D721Med (cell line): ENCODE measurements at regions not wholly inside any gene's neighbourhood (a gene's known extent, or its start where the extent isn't known, plus 50 kb on each side); places are given as distances from the start of the nearest gene placed in this dataset.

Source experiments
- DNase-seq: peaks from one replicate; pipeline ENCODE4 v3.0.0; 2011; ENCODE audit warnings: low spot score; ENCODE audit not compliant: insufficient read length
- FAIRE-seq: peaks from 2 replicates; lab custom pipeline; 2011; peaks lifted over from hg19 to GRCh38; lab: Jason Lieb, UNC
- TF ChIP-seq, protein P1 (sequence below): IDR thresholded peaks from 2 replicates; pipeline ENCODE4 v1.5.1; 2012; ENCODE audit warnings: mild to moderate bottlenecking, control low read depth; ENCODE audit not compliant: insufficient read depth; ENCODE audit errors: missing control alignments

DNA sequence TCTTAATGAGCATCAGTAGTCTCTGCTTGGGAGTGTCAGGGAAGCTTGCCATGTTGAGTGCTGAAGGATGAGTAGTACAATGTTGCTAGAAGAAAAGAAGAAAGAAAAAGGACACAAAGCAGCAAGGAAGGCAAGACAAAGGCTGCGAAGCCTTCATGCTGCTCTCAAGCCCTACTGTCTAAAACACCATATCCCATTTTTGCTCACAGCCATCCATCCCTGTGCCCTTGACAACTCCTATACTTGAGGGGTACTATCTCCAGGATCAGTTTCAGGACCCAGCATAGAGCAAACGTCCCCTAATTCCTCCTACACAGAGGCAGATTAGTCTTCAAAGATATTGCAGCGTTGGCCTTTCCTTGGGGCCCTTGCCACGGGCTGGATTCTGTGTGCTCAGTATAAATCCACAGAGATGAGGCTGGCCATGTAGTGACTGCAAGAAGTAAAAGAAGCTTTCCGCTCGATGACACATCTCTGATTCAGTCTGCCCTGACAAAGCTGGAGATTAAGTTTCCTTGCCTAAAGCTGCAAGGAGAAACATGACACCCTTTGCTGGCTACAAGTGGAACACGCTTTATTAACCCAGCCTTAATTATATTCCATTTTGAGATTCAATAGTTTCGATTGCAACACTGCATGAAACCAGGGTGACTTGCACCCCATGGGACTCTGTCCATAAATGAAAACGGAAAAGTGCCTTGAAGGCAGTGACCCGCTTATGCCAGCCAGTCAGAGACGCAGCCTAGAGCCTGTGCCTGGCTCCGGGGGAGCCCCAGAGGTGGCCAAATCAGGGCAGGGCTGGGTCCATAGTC lies 304.6 kb downstream of the ACTL7B start:
- no peak for DNase-seq
- no peak for FAIRE-seq
- TF ChIP-seq, protein P1, sequence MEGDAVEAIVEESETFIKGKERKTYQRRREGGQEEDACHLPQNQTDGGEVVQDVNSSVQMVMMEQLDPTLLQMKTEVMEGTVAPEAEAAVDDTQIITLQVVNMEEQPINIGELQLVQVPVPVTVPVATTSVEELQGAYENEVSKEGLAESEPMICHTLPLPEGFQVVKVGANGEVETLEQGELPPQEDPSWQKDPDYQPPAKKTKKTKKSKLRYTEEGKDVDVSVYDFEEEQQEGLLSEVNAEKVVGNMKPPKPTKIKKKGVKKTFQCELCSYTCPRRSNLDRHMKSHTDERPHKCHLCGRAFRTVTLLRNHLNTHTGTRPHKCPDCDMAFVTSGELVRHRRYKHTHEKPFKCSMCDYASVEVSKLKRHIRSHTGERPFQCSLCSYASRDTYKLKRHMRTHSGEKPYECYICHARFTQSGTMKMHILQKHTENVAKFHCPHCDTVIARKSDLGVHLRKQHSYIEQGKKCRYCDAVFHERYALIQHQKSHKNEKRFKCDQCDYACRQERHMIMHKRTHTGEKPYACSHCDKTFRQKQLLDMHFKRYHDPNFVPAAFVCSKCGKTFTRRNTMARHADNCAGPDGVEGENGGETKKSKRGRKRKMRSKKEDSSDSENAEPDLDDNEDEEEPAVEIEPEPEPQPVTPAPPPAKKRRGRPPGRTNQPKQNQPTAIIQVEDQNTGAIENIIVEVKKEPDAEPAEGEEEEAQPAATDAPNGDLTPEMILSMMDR: no peak

DNA sequence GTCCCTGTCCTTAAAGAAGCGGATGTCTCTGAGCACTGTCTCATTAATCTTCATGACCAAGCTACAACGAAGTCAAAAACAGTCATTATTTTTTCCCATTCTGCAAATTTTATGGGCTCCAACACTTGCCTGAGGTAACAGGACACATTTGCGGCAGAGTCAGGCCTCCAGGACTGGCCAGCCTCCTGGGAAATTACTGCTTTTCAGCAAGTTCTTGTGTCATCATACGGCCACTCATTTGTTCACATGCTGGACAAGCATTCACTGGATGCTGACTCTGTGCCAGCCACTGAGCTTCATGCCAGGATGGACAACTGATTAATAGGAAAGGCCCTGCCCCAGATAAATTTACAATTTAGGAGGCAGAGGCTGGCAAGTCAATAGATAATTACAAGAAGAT lies 305.7 kb downstream of the ACTL7B start:
- TF ChIP-seq, protein P1: no peak
- DNase-seq (no peak), FAIRE-seq (no peak)

DNA sequence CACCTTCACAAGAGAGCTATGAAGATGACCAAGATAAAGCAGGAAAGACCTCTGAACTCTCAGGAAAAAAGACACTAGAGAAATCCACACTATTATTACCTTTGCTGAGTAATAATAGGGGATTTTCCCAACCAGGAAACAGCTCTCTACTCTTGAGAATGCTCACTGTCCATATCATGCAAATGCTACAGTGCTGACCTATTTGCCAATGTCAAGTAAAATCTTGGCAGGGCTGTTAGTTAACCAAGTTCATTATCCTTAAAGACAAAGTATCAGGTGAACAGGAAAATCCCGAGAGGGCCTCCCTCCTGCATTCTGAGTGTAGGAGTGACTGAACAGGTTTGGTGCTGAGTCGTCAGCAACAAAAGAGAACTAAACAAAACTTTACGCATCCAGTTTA lies 306.6 kb downstream of the ACTL7B start:
- TF ChIP-seq, protein P1: no peak
- FAIRE-seq: no peak
- DNase-seq: no peak

DNA sequence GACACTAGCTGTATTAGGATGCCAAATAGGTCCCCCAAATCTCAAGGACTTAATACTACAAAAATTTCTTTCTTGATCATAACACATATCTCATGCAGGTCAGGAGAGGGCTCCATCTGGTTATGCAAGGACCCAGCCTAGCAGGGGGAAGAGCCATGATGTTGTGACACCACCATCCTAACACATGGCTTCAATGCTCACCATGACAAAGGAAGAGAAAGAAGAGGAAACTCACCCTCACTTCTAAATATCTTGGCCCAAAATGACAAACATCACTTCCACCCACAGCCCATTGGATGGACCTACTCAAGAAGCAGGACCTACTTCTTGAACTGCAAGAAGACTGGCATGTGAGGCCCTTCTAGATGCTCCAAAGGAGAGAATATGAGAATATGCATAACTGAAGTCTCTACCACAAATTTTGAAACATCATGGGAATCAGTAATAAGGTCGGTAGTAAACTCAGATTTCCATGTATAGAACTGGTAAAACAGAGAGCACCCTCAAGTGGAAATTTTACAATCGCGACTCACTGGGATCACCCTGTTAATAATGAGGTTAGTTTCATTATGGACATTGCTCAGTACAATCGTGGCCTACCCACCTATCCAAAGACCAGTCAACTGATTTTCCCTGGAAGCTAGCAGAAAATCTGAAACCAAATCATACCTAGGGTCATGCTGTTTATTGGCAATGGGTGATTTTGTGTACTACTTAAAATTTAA lies 308.2 kb downstream of the ACTL7B start:
- FAIRE-seq: no peak
- no peak for DNase-seq
- TF ChIP-seq, protein P1: no peak

DNA sequence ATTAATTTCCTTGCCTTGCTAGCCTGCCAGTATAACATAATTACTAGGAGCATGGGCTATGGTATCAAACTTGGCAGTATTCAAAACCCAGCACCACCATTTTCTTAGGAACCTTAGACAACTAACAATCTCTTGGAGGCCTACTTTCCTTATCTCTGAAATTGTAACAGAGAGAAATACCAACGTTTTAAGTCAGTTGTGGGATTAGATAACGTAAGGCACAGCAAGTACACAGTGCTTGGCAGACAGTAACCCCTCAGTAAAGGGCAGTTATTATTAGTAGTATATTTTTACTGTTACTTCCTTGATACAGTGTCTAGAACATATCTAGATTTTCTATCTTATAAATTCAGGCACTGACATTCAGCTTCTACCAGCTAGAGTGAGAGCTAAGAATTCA lies 309.6 kb downstream of the ACTL7B start:
- TF ChIP-seq, protein P1: no peak
- no peak for DNase-seq
- no peak for FAIRE-seq

DNA sequence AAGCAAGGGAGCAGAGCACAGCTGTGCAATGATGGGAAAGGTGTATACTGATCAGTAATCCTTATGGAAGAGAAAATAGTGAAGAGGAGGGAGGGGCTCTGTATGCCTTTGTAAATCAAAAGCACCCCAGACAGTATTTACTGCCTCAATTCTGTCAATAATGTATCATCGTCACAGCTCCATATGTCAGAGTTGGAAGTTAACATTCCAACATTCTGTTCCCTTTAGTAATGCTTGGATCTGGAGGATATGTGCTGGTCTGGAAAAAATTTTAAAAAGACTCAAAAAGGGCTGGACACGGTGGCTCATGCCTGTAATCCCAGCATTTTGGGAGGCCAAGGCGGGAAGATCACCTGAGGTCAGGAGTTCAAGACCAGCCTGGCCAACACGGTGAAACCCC lies 310.4 kb downstream of the ACTL7B start:
- no peak for DNase-seq
- TF ChIP-seq, protein P1: no peak
- FAIRE-seq: no peak

DNA sequence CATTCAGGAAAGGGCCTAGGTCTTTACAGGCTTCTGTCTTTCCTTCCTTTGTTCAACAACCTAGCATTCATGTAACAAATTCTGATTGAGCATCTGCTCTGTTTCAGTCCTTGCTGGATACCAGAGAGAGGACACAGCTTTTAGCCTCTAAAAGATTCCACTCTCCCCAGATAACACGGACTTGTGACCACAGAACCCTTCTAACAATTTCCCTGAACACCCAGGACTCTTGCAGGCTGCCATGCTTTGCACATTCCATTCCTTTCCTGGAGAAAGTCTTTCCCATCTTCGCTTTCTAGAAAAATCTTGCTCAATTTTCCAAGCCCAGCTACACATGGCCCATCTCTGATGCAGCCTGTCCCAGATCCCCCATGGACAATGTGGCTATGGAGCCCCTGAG lies 310.9 kb downstream of the ACTL7B start:
- TF ChIP-seq, protein P1: no peak
- no peak for FAIRE-seq
- DNase-seq: no peak
